ENCODE measurements at regions not wholly inside any gene's neighbourhood (a gene's known extent, or its start where the extent isn't known, plus 50 kb on each side); places are given as distances from the start of the nearest gene placed in this dataset.
A peak's percentile ranks its signal among the peaks of the same experiment; 100 is the strongest.

- Mint-ChIP-seq H3K4me3 (peak overlapping the region in 1 of 2 donors; percentile 41), H3K27me3 (ENCODE audit: low read depth in 3 of 3) (peaks cover 9 to 14% (median 10%) of the 10 kb centered on the region in 3 donors), H3K9me3 (peaks cover 7 to 20% (median 16%) of the 10 kb centered on the region in 7 donors)
Observed at GRCh38 chr14:88128816-88129215, 123.9 kb downstream of the GPR65 start.

GRCh38 chr14:88129306-88130056, 124.5 kb downstream of the GPR65 start:
- WGBS (ENCODE audit: insufficient coverage) = no CpG with 5 or more reads among the region's 2 CpGs
- Mint-ChIP-seq H3K4me3 (peak overlapping the region; percentile 60 to 83), H3K4me1 (peaks cover 31% of the 10 kb centered on the region), H3K36me3 (no peaks in the 10 kb centered on the region), H3K9me3 (peaks cover 7 to 20% (median 15%) of the 10 kb centered on the region in 7 donors), H3K27ac (peak overlapping the region; percentile 89 to 96 (median 96)), H3K27me3 (ENCODE audit: low read depth in 3 of 3) (peaks cover 9 to 13% (median 13%) of the 10 kb centered on the region in 3 donors)
- H2AFZ ChIP-seq (ENCODE audit: insufficient read depth, low read depth, low read length, poor library complexity, severe bottlenecking) = peak overlapping the region; percentile 44
- no peaks in the 10 kb centered on the region for H3K36me3 ChIP-seq (replicated peaks in 1 of 2; ENCODE audit: control insufficient read depth in 1 of 2, insufficient read depth in 2 of 2, low read length in 2 of 2)
- H3K4me2 ChIP-seq (replicated peaks; ENCODE audit: extremely low read depth, low read length, poor library complexity, severe bottlenecking) = peak overlapping the region; percentile 64
- H4K20me1 ChIP-seq (ENCODE audit: insufficient read depth, low read length) = no peaks in the 10 kb centered on the region
- intact Hi-C loops (cut with micrococcal nuclease) = loop anchor here in 1 of 2 donors (5.0 kb wide), 1 partner anchor 87 kb away; no protein-coding TSS in a partner anchor
- TF ChIP-seq CTCF (IDR thresholded peaks at IDR 0.05) = no peak
- H3K9me3 ChIP-seq (replicated peaks in 1 of 2; ENCODE audit: control insufficient read depth in 1 of 2, insufficient read depth in 1 of 2, low read length in 2 of 2) = peaks cover 5 to 14% of the 10 kb centered on the region in 2 donors
- H3K9ac ChIP-seq (ENCODE audit: insufficient read depth, low read length, poor library complexity, severe bottlenecking) = peak overlapping the region; percentile 27
- peak overlapping the region; percentile 9 to 63 (median 57) for H3K4me3 ChIP-seq (replicated peaks in 1 of 3; ENCODE audit: low read depth in 2 of 3, low read length in 3 of 3)
- H3K79me2 ChIP-seq (ENCODE audit: insufficient read depth, low read length) = no peaks in the 10 kb centered on the region
- peak overlapping the region; percentile 18 to 88 for H3K27ac ChIP-seq (ENCODE audit: low read depth in 1 of 2, low read length in 2 of 2)
- H3K4me1 ChIP-seq (ENCODE audit: control insufficient read depth in 1 of 2, insufficient read depth in 2 of 2, low read length in 2 of 2) = peaks cover 31% of the 10 kb centered on the region in 2 donors
- peak; percentile 76 to 89 (median 87) for DNase-seq
- H3K27me3 ChIP-seq (ENCODE audit: control insufficient read depth in 2 of 2, insufficient read depth in 2 of 2, low read length in 2 of 2) = no peaks in the 10 kb centered on the region

More at GRCh38 chr14:88128816-88129215, 123.9 kb downstream of the GPR65 start:
- Histone ChIP-seq H3K4me1 (ENCODE audit: control insufficient read depth in 1 of 2, insufficient read depth in 2 of 2, low read length in 2 of 2) (peaks cover 31% of the 10 kb centered on the region in 2 donors), H3K27ac (ENCODE audit: low read depth in 1 of 2, low read length in 2 of 2) (peak overlapping the region; percentile 21 to 88), H3K27me3 (ENCODE audit: control insufficient read depth in 2 of 2, insufficient read depth in 2 of 2, low read length in 2 of 2) (no peaks in the 10 kb centered on the region), H3K36me3 (replicated peaks in 1 of 2; ENCODE audit: control insufficient read depth in 1 of 2, insufficient read depth in 2 of 2, low read length in 2 of 2) (no peaks in the 10 kb centered on the region), H4K20me1 (ENCODE audit: insufficient read depth, low read length) (no peaks in the 10 kb centered on the region), H3K4me2 (replicated peaks; ENCODE audit: extremely low read depth, low read length, poor library complexity, severe bottlenecking) (peak overlapping the region; percentile 64), H2AFZ (ENCODE audit: insufficient read depth, low read depth, low read length, poor library complexity, severe bottlenecking) (no peak overlapping the region), H3K4me3 (replicated peaks in 1 of 3; ENCODE audit: low read depth in 2 of 3, low read length in 3 of 3) (peak overlapping the region in 1 of 3 experiments; percentile 63), H3K9me3 (replicated peaks in 1 of 2; ENCODE audit: control insufficient read depth in 1 of 2, insufficient read depth in 1 of 2, low read length in 2 of 2) (peaks cover 5 to 14% of the 10 kb centered on the region in 2 donors), H3K79me2 (ENCODE audit: insufficient read depth, low read length) (no peaks in the 10 kb centered on the region), H3K9ac (ENCODE audit: insufficient read depth, low read length, poor library complexity, severe bottlenecking) (no peak overlapping the region)
- DNase-seq = peak; percentile 35 to 66 (median 35)
- WGBS (ENCODE audit: insufficient coverage) = no CpG with 5 or more reads among the region's 1 CpG
- Mint-ChIP-seq H3K36me3 (no peaks in the 10 kb centered on the region), H3K4me1 (peaks cover 31% of the 10 kb centered on the region), H3K27ac (peak overlapping the region; percentile 0 to 96 (median 96))
- TF ChIP-seq CTCF (IDR thresholded peaks at IDR 0.05) = no peak
- intact Hi-C loops (cut with micrococcal nuclease) = no loop called here

Measured in CD14-positive monocyte (primary cell).